PFSK-1 (cell line): ENCODE measurements at regions not wholly inside any gene's neighbourhood (a gene's known extent, or its start where the extent isn't known, plus 50 kb on each side); places are given as distances from the start of the nearest gene placed in this dataset.

Experiments
- FOXP2 ChIP-seq: optimal IDR thresholded peaks from 2 replicates; pipeline ENCODE3; 2011; ENCODE audit warnings: borderline replicate concordance, control low read depth, inconsistent platforms; ENCODE audit not compliant: insufficient read depth; ENCODE audit errors: extremely low read length, extremely low read depth
- POLR2AphosphoS5 ChIP-seq: IDR thresholded peaks from 2 replicates; pipeline ENCODE4 v1.6.1; 2012; ENCODE audit warnings: low read depth, mild to moderate bottlenecking, control low read depth, low read length, moderate library complexity
- REST ChIP-seq, 2 experiments: IDR thresholded peaks; 2 replicates each; pipeline versions ENCODE4 v1.6.1 to v1.8.0; 2011 to 2012; ENCODE audit warnings: low read depth in 2 of 2, low read length in 2 of 2, control low read depth in 1 of 2, inconsistent platforms in 1 of 2, mild to moderate bottlenecking in 1 of 2, moderate library complexity in 1 of 2; ENCODE audit not compliant: insufficient read depth in 1 of 2
- TAF1 ChIP-seq: IDR thresholded peaks from 2 replicates; pipeline ENCODE4 v1.6.1; 2012; ENCODE audit warnings: low read length, control low read depth, borderline replicate concordance; ENCODE audit not compliant: insufficient read depth

GRCh38 chr6:147699637-147700036 lies 191.1 kb downstream of the SAMD5 start:
- no peak for TF ChIP-seq TAF1
- no peak for TF ChIP-seq POLR2AphosphoS5
- TF ChIP-seq REST (IDR thresholded peaks at IDR 0.05; ENCODE audit: insufficient read depth in 1 of 2, low read depth in 2 of 2, low read length in 2 of 2): no peak
- TF ChIP-seq FOXP2: no peak
